HG03103 (cell line): ENCODE measurements at regions not wholly inside any gene's neighbourhood (a gene's known extent, or its start where the extent isn't known, plus 50 kb on each side); places are given as distances from the start of the nearest gene placed in this dataset.
A peak's percentile ranks its signal among the peaks of the same experiment; 100 is the strongest.
"Not testable (repeated sequence)": the region's sequence is repeated elsewhere in the genome, so short reads cannot be mapped to it uniquely, and the experiment has no call there.

ENCODE experiments used
- ATAC-seq: cut with Tn5 transposase; IDR thresholded peaks from one replicate; pipeline ENCODE4 v1.9.1; 2021; ENCODE audit warnings: low read depth; ENCODE audit not compliant: unreplicated experiment

- ATAC-seq: not testable (repeated sequence)
These were observed 914.7 kb downstream of the FOXD4L5 start for GRCh38 chr9:64370344-64370743.

- ATAC-seq: not testable (repeated sequence)
These were observed 915.4 kb downstream of the FOXD4L5 start for GRCh38 chr9:64369644-64370043.

GRCh38 chr9:64369114-64369513, 915.9 kb downstream of the FOXD4L5 start:
- peak; percentile 100 for ATAC-seq

- ATAC-seq: not testable (repeated sequence)
These were observed 916.4 kb downstream of the FOXD4L5 start for GRCh38 chr9:64368644-64368942.

GRCh38 chr9:64367826-64368643, 917.0 kb downstream of the FOXD4L5 start:
- ATAC-seq: not testable (repeated sequence)
